IPS-18c (cell line): ENCODE measurements at regions not wholly inside any gene's neighbourhood (a gene's known extent, or its start where the extent isn't known, plus 50 kb on each side); places are given as distances from the start of the nearest gene placed in this dataset.

Experiments used
- H3K4me3 ChIP-seq: 2 replicates; pipeline ENCODE4 v1.7.0; 2013; ENCODE audit warnings: low read depth, mild to moderate bottlenecking, low read length, moderate library complexity; ENCODE audit not compliant: insufficient read depth
- H3K9me3 ChIP-seq: one replicate; pipeline ENCODE4 v1.6.1; 2013; ENCODE audit warnings: mild to moderate bottlenecking, low read length, moderate library complexity; ENCODE audit not compliant: control insufficient read depth, insufficient read depth

GRCh38 chr1:243924588-243925349 is 74.7 kb upstream of the AKT3 start:
- H3K9me3 ChIP-seq: no peaks in the 10 kb centered on the region

GRCh38 chr1:243924188-243924587 is 74.1 kb upstream of the AKT3 start:
- Histone ChIP-seq H3K9me3 (no peaks in the 10 kb centered on the region), H3K4me3 (no peak overlapping the region)

More at GRCh38 chr1:243924588-243925349, 74.7 kb upstream of the AKT3 start:
- no peak overlapping the region for H3K4me3 ChIP-seq

GRCh38 chr1:243923292-243924171 is 73.5 kb upstream of the AKT3 start:
- H3K4me3 ChIP-seq: no peak overlapping the region
- no peaks in the 10 kb centered on the region for H3K9me3 ChIP-seq

- Histone ChIP-seq H3K9me3 (peaks cover 3% of the 10 kb centered on the region), H3K4me3 (no peak overlapping the region)
Measured at GRCh38 chr1:243921111-243921510, 71.1 kb upstream of the AKT3 start.

- peak overlapping the region; percentile 46; the same call in 1 of the 2 replicates for H3K4me3 ChIP-seq
- H3K9me3 ChIP-seq: peaks cover 3% of the 10 kb centered on the region
Measured at GRCh38 chr1:243917863-243918565, 68.0 kb upstream of the AKT3 start.

- Histone ChIP-seq H3K9me3 (peaks cover 3% of the 10 kb centered on the region), H3K4me3 (peak overlapping the region; percentile 46)
Measured at GRCh38 chr1:243917177-243917862, 67.3 kb upstream of the AKT3 start.

- no peak overlapping the region for H3K4me3 ChIP-seq
- peaks cover 3% of the 10 kb centered on the region for H3K9me3 ChIP-seq
Measured at GRCh38 chr1:243916160-243916559, 66.1 kb upstream of the AKT3 start.

- no peak overlapping the region for H3K4me3 ChIP-seq
Measured at GRCh38 chr1:243912347-243912746, 62.3 kb upstream of the AKT3 start.

GRCh38 chr1:243910607-243911006 is 60.6 kb upstream of the AKT3 start:
- Histone ChIP-seq H3K9me3 (no peaks in the 10 kb centered on the region), H3K4me3 (no peak overlapping the region)

More at GRCh38 chr1:243912347-243912746, 62.3 kb upstream of the AKT3 start:
- peaks cover 3% of the 10 kb centered on the region for H3K9me3 ChIP-seq

GRCh38 chr1:243903895-243904294 is 53.9 kb upstream of the AKT3 start:
- H3K9me3 ChIP-seq: no peaks in the 10 kb centered on the region
- H3K4me3 ChIP-seq: no peak overlapping the region

- no peak overlapping the region for H3K4me3 ChIP-seq
Measured at GRCh38 chr1:243903041-243903440, 53.0 kb upstream of the AKT3 start.

GRCh38 chr1:243902100-243902499 is 52.1 kb upstream of the AKT3 start:
- no peaks in the 10 kb centered on the region for H3K9me3 ChIP-seq
- no peak overlapping the region for H3K4me3 ChIP-seq

More at GRCh38 chr1:243903041-243903440, 53.0 kb upstream of the AKT3 start:
- H3K9me3 ChIP-seq: no peaks in the 10 kb centered on the region
